ENCODE measurements at regions not wholly inside any gene's neighbourhood (a gene's known extent, or its start where the extent isn't known, plus 50 kb on each side); places are given as distances from the start of the nearest gene placed in this dataset.

- Histone ChIP-seq H2AFZ (no peak overlapping the region), H3K79me2 (replicated peaks; ENCODE audit: insufficient read depth) (no peaks in the 10 kb centered on the region), H3K27ac (ENCODE audit: low read depth) (no peak overlapping the region), H3K4me3 (no peak overlapping the region), H3K36me3 (ENCODE audit: insufficient read depth) (no peaks in the 10 kb centered on the region), H4K20me1 (replicated peaks; ENCODE audit: insufficient read depth) (no peaks in the 10 kb centered on the region), H3K4me2 (no peak overlapping the region), H3K4me1 (ENCODE audit: insufficient read depth) (no peaks in the 10 kb centered on the region), H3F3A (replicated peaks; ENCODE audit: low read depth) (no peaks in the 10 kb centered on the region), H3K9me2 (ENCODE audit: insufficient read depth) (no peaks in the 10 kb centered on the region), H3K27me3 (ENCODE audit: insufficient read depth) (no peaks in the 10 kb centered on the region)
- ATAC-seq (no peak), DNase-seq (ENCODE audit: low spot score) (no peak)
- TF ChIP-seq EZH2phosphoT487 (IDR thresholded peaks at IDR 0.05; ENCODE audit: unreplicated experiment) = no peak
- no peak for TF ChIP-seq ZNF114 (CRISPR knock-in tag; IDR thresholded peaks at IDR 0.05)
- no peak for TF ChIP-seq CTCF (conservative IDR thresholded peaks at IDR 0.05; ENCODE audit: low read depth in 2 of 2)
- TF ChIP-seq CREB1 (CRISPR knock-in tag; IDR thresholded peaks at IDR 0.05; ENCODE audit: low read depth) = no peak
- Mint-ChIP-seq H3K36me3 (ENCODE audit: low read depth) (peaks cover 2% of the 10 kb centered on the region; the same call in 1 of the 3 replicates), H3K4me1 (no peaks in the 10 kb centered on the region), H3K4me3 (no peak overlapping the region), H3K9me3 (peaks cover 3% of the 10 kb centered on the region; the same call in 1 of the 3 replicates), H3K27me3 (ENCODE audit: insufficient read depth, low read depth, poor library complexity) (no peaks in the 10 kb centered on the region), H3K27ac (no peak overlapping the region)
Measured at GRCh38 chr3:191119415-191120295, 79.4 kb upstream of the OSTN start.

- Histone ChIP-seq H3K36me3 (ENCODE audit: insufficient read depth) (no peaks in the 10 kb centered on the region), H3K27me3 (ENCODE audit: insufficient read depth) (no peaks in the 10 kb centered on the region), H3K79me2 (replicated peaks; ENCODE audit: insufficient read depth) (no peaks in the 10 kb centered on the region), H2AFZ (no peak overlapping the region), H3K4me3 (no peak overlapping the region), H3K4me2 (no peak overlapping the region), H3K27ac (ENCODE audit: low read depth) (no peak overlapping the region), H3K9me2 (ENCODE audit: insufficient read depth) (0 out of 2 replicates have a peak, but pooled peaks cover 6% of the 10 kb centered on the region), H4K20me1 (replicated peaks; ENCODE audit: insufficient read depth) (no peaks in the 10 kb centered on the region), H3F3A (replicated peaks; ENCODE audit: low read depth) (no peaks in the 10 kb centered on the region), H3K4me1 (ENCODE audit: insufficient read depth) (no peaks in the 10 kb centered on the region)
- Mint-ChIP-seq H3K27me3 (ENCODE audit: insufficient read depth, low read depth, poor library complexity) (no peaks in the 10 kb centered on the region), H3K27ac (no peak overlapping the region), H3K4me1 (no peaks in the 10 kb centered on the region), H3K4me3 (no peak overlapping the region), H3K36me3 (ENCODE audit: low read depth) (no peaks in the 10 kb centered on the region), H3K9me3 (no peaks in the 10 kb centered on the region)
- DNase-seq (ENCODE audit: low spot score) (no peak), ATAC-seq (no peak)
- TF ChIP-seq REST (IDR thresholded peaks at IDR 0.05; ENCODE audit: unreplicated experiment) (no peak), JUNB (IDR thresholded peaks at IDR 0.05; ENCODE audit: unreplicated experiment) (no peak), NANOG (IDR thresholded peaks at IDR 0.05; ENCODE audit: borderline replicate concordance) (no peak), ETS1 (IDR thresholded peaks at IDR 0.05) (no peak), CTCF (conservative IDR thresholded peaks at IDR 0.05; ENCODE audit: low read depth in 2 of 2) (no peak)
Measured at GRCh38 chr3:191111722-191112121, 87.3 kb upstream of the OSTN start.

All from GM23338 (cell line).